Neuronal stem cell (in vitro differentiated cells): ENCODE measurements at regions not wholly inside any gene's neighbourhood (a gene's known extent, or its start where the extent isn't known, plus 50 kb on each side); places are given as distances from the start of the nearest gene placed in this dataset.
"Not testable (repeated sequence)": the region's sequence is repeated elsewhere in the genome, so short reads cannot be mapped to it uniquely, and the experiment has no call there.

Source experiments
- DNase-seq: peaks from one replicate; pipeline ENCODE4 v3.0.0-alpha.2; 2013; ENCODE audit warnings: low spot score
- H2AFZ ChIP-seq: one replicate; pipeline ENCODE4 v1.6.1; 2013; ENCODE audit warnings: mild to moderate bottlenecking, low read length, inconsistent platforms
- H2AK5ac ChIP-seq: 2 replicates; pipeline ENCODE4 v1.6.1; 2013; ENCODE audit warnings: low read depth, mild to moderate bottlenecking, inconsistent platforms, low read length, moderate library complexity, mixed read lengths
- H2BK120ac ChIP-seq: 2 replicates; pipeline ENCODE4 v1.6.1; 2013; ENCODE audit warnings: low read depth, mild to moderate bottlenecking, inconsistent platforms, low read length, moderate library complexity, mixed read lengths
- H2BK12ac ChIP-seq: one replicate; pipeline ENCODE4 v1.6.1; 2013; ENCODE audit warnings: low read length, inconsistent platforms
- H2BK15ac ChIP-seq: 2 replicates; pipeline ENCODE4 v1.6.1; 2013; ENCODE audit warnings: mild to moderate bottlenecking, low read length, inconsistent platforms, mixed read lengths
- H2BK5ac ChIP-seq: one replicate; pipeline ENCODE4 v1.6.1; 2013; ENCODE audit warnings: inconsistent platforms, mild to moderate bottlenecking, low read length, moderate library complexity
- H3K14ac ChIP-seq: one replicate; pipeline ENCODE4 v1.6.1; 2013; ENCODE audit warnings: low read length, inconsistent platforms
- H3K18ac ChIP-seq: 2 replicates; pipeline ENCODE4 v1.6.1; 2013; ENCODE audit warnings: low read length, inconsistent platforms
- H3K23ac ChIP-seq: 2 replicates; pipeline ENCODE4 v1.6.1; 2013; ENCODE audit warnings: low read depth, mild to moderate bottlenecking, mixed read lengths, low read length, inconsistent platforms; ENCODE audit not compliant: poor library complexity
- H3K27ac ChIP-seq: replicated peaks from 3 replicates; pipeline ENCODE4 v1.5.1; 2013; ENCODE audit warnings: low read length, inconsistent platforms
- H3K27me3 ChIP-seq, 3 experiments: 2 replicates each; pipeline ENCODE4 v1.6.1; 2013; ENCODE audit warnings: low read length in 3 of 3, mild to moderate bottlenecking in 2 of 3, inconsistent platforms in 1 of 3, low read depth in 1 of 3, mixed read lengths in 1 of 3, moderate library complexity in 1 of 3; ENCODE audit not compliant: control insufficient read depth in 3 of 3, insufficient read depth in 3 of 3
- H3K36me3 ChIP-seq, 2 donors: replicated peaks in 1 of 2; 2 replicates each; pipeline ENCODE4 v1.6.1; 2013; ENCODE audit warnings: low read length in 2 of 2; ENCODE audit not compliant: control insufficient read depth in 2 of 2, insufficient read depth in 2 of 2
- H3K4ac ChIP-seq: 2 replicates; pipeline ENCODE4 v1.6.1; 2013; ENCODE audit warnings: inconsistent platforms, mild to moderate bottlenecking, low read length, moderate library complexity
- H3K4me1 ChIP-seq, 2 donors: 1 replicate in 1 of 2; 2 replicates in 1 of 2; pipeline ENCODE4 v1.6.1; 2013; ENCODE audit warnings: low read length in 2 of 2, low read depth in 1 of 2; ENCODE audit not compliant: control insufficient read depth in 2 of 2, insufficient read depth in 1 of 2
- H3K4me2 ChIP-seq: one replicate; pipeline ENCODE4 v1.6.1; 2013; ENCODE audit warnings: mild to moderate bottlenecking, low read length, inconsistent platforms; ENCODE audit not compliant: insufficient read depth, poor library complexity, severe bottlenecking
- H3K4me3 ChIP-seq, 2 donors: 2 replicates each; pipeline ENCODE4 v1.5.1; 2013; ENCODE audit warnings: low read length in 2 of 2, mild to moderate bottlenecking in 2 of 2, inconsistent platforms in 1 of 2, moderate library complexity in 1 of 2
- H3K79me1 ChIP-seq: one replicate; pipeline ENCODE4 v1.6.1; 2013; ENCODE audit warnings: low read depth, mild to moderate bottlenecking, inconsistent platforms, low read length, moderate library complexity
- H3K9ac ChIP-seq: one replicate; pipeline ENCODE4 v1.6.1; 2013; ENCODE audit warnings: mild to moderate bottlenecking, low read depth, low read length, inconsistent platforms; ENCODE audit not compliant: poor library complexity
- H3K9me3 ChIP-seq, 2 donors: replicated peaks in 1 of 2; 2 replicates each; pipeline versions ENCODE3 to v1.6.1; 2013; ENCODE audit warnings: low read length in 2 of 2, mild to moderate bottlenecking in 2 of 2, inconsistent platforms in 1 of 2, low read depth in 1 of 2, mixed read lengths in 1 of 2, moderate library complexity in 1 of 2; ENCODE audit not compliant: control insufficient read depth in 2 of 2, insufficient read depth in 1 of 2
- H4K8ac ChIP-seq: one replicate; pipeline ENCODE4 v1.6.1; 2013; ENCODE audit warnings: low read depth, mild to moderate bottlenecking, inconsistent platforms, low read length, moderate library complexity
- H4K91ac ChIP-seq: one replicate; pipeline ENCODE4 v1.6.1; 2013; ENCODE audit warnings: low read length, low read depth, mild to moderate bottlenecking, inconsistent platforms; ENCODE audit not compliant: poor library complexity
- WGBS, 2 donors: extraction: QIAGEN DNeasy Blood & Tissue Kit; methylation state at CpG; one replicate each; pipeline ENCODE4 v1.1.7; 2013; ENCODE audit warnings: missing lambda C conversion rate in 2 of 2, mixed read lengths in 1 of 2; ENCODE audit not compliant: insufficient read length in 2 of 2, insufficient replicate concordance in 1 of 2; ENCODE audit errors: extremely low coverage in 2 of 2; 5-methylcytosine and 5-hydroxymethylcytosine counted together

DNA sequence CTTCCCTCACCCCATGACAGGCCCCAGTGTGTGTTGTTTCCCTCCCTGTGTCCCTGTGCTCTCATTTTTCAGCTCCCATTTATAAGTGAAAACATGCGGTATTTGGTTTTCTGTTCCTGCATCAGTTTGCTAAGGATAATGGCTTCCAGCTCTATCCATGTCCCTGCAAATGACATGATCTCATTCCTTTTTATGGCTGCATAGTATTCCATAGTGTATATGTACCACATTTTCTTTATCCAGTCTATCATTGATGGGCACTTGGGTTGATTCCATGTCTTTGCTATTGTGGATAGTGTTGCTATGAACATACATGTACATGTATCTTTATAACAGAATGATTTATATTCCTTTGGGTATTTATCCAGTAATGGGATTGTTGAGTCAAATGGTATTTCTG, 61.9 kb upstream of the ABLIM1 start:
- WGBS, 2 donors, result no CpG with 5 or more reads among the region's 1 CpG
- H3K4me3 ChIP-seq, H2BK5ac ChIP-seq, H3K79me1 ChIP-seq, H3K4me2 ChIP-seq, H2BK15ac ChIP-seq, H2BK12ac ChIP-seq, H2AK5ac ChIP-seq, H3K4ac ChIP-seq, H3K27ac ChIP-seq, H3K9me3 ChIP-seq, H2AFZ ChIP-seq, H4K8ac ChIP-seq, H3K4me1 ChIP-seq, H3K14ac ChIP-seq, DNase-seq, H3K23ac ChIP-seq, H3K36me3 ChIP-seq, H3K9ac ChIP-seq, H2BK120ac ChIP-seq, H3K18ac ChIP-seq, H4K91ac ChIP-seq: not testable (repeated sequence)
- peaks cover 0 to 18% (median 0%) of the 10 kb centered on the region in 3 experiments for H3K27me3 ChIP-seq

DNA sequence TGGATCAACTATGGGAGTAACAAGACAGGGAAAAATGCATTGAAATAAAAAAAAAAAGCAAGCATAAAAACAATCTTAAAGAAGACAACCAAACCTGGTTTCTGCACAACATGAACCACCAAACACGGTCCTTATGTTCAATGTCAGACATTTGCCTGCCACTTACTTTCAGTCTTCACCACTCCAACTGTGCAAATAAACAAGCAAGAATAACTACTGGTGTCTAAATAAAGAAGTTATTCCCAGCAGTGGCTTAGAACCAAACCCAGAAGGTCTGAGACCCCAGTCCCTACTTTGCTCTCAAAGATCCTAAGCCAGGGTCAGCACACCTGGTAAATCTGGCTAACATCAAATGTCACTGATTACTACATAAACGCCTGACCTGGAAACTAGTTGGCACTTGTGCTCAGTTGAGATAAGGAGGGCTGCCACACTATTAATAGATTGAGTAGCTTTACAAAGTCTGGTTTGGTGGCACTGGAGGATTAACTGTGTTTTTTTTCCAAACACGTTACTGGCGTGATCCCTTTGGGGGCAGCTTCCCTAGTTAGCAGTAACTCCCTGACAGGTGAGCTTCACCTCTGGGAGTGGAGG, 62.7 kb upstream of the ABLIM1 start:
- no peak overlapping the region for H3K14ac ChIP-seq
- no peak overlapping the region for H2BK5ac ChIP-seq
- no peak overlapping the region for H2AFZ ChIP-seq
- no peak overlapping the region for H2AK5ac ChIP-seq
- H4K8ac ChIP-seq, result no peak overlapping the region
- no peak overlapping the region for H3K23ac ChIP-seq
- H3K36me3 ChIP-seq, result no peaks in the 10 kb centered on the region
- no peaks in the 10 kb centered on the region for H3K79me1 ChIP-seq
- no peaks in the 10 kb centered on the region for H3K9me3 ChIP-seq
- H3K18ac ChIP-seq, result no peak overlapping the region
- H3K4me3 ChIP-seq, result no peak overlapping the region
- WGBS, 2 donors, result no CpG with 5 or more reads among the region's 4 CpGs
- no peak overlapping the region for H3K4ac ChIP-seq
- no peak overlapping the region for H3K9ac ChIP-seq
- no peaks in the 10 kb centered on the region for H3K4me1 ChIP-seq
- H2BK120ac ChIP-seq, result no peak overlapping the region
- no peak for DNase-seq
- H3K4me2 ChIP-seq, result no peak overlapping the region
- H3K27me3 ChIP-seq, result peaks cover 0 to 16% (median 0%) of the 10 kb centered on the region in 3 experiments
- no peak overlapping the region for H2BK12ac ChIP-seq
- no peak overlapping the region for H3K27ac ChIP-seq
- H4K91ac ChIP-seq, result no peak overlapping the region
- H2BK15ac ChIP-seq, result no peak overlapping the region

DNA sequence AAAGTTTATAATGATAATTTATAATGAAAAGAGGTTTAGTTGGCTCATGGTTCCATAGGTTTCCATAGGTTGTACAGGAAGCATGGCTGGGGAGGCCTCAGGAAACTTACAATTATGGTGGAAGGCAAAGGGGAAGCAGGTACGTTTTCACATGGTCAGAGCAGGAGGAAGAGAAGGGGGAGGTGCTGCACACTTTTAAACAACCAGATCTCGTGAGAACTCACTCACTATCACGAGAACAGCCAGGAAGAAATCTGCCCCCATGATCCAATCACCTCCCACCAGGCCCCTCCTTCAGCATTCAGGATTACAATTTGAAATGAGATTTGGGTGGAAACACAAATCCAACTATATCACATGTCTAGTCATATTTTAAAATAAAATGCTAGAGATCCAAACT, 64.1 kb upstream of the ABLIM1 start:
- not testable (repeated sequence) for DNase-seq, H3K9ac ChIP-seq, H2AK5ac ChIP-seq, H2AFZ ChIP-seq, H3K4me2 ChIP-seq, H2BK12ac ChIP-seq, H3K9me3 ChIP-seq, H3K4me1 ChIP-seq, H4K91ac ChIP-seq, H3K4ac ChIP-seq, H2BK15ac ChIP-seq, H4K8ac ChIP-seq, H3K36me3 ChIP-seq, H3K79me1 ChIP-seq, H3K23ac ChIP-seq, H2BK5ac ChIP-seq, H2BK120ac ChIP-seq, H3K14ac ChIP-seq, H3K4me3 ChIP-seq, H3K18ac ChIP-seq, H3K27ac ChIP-seq
- no CpG with 5 or more reads among the region's 3 CpGs for WGBS, 2 donors
- peaks cover 0 to 14% (median 0%) of the 10 kb centered on the region in 3 experiments for H3K27me3 ChIP-seq

DNA sequence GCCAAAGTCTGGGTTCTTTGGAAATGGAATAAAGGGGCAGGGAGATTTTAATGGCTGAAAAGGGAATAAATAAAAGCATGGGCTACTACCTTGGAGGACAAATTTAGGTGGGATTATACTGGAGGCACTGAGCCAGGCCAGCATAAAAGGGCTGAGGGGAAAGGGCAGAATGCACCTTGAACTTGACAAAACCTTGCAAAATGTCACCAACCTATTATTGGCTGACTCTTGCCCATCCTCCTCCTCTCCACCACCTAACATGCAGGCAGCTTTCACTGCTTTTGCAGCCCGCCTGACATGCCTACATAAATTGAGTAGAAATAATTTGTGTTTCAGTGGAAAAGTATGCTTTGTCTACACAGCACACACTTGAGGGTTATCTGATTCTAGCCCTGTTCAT, 65.3 kb upstream of the ABLIM1 start:
- Histone ChIP-seq H3K18ac (no peak overlapping the region), H3K14ac (no peak overlapping the region), H3K27ac (no peak overlapping the region), H2BK5ac (no peak overlapping the region), H3K4me2 (no peak overlapping the region), H2AFZ (no peak overlapping the region), H3K4me1 (no peaks in the 10 kb centered on the region), H3K4ac (no peak overlapping the region), H3K23ac (no peak overlapping the region), H2BK15ac (no peak overlapping the region), H2AK5ac (no peak overlapping the region), H2BK12ac (no peak overlapping the region), H3K79me1 (no peaks in the 10 kb centered on the region), H4K8ac (no peak overlapping the region), H3K27me3 (peaks cover 0 to 14% (median 0%) of the 10 kb centered on the region in 3 experiments), H4K91ac (no peak overlapping the region), H2BK120ac (no peak overlapping the region), H3K9me3 (no peaks in the 10 kb centered on the region), H3K36me3 (no peaks in the 10 kb centered on the region), H3K4me3 (no peak overlapping the region), H3K9ac (no peak overlapping the region)
- whole genome bisulfite sequencing, 2 donors, result no CpG with 5 or more reads among the region's 1 CpG
- DNase-seq, result no peak
